Activated CD4-positive, alpha-beta T cell treated with anti-CD3 and anti-CD28 coated beads, Interleukin-2, amount 50 U/mL, for 48 hours (primary cell): ENCODE measurements at regions not wholly inside any gene's neighbourhood (a gene's known extent, or its start where the extent isn't known, plus 50 kb on each side); places are given as distances from the start of the nearest gene placed in this dataset.

Experiments used
- DNase-seq, 2 experiments: peaks; one replicate each; pipeline ENCODE4 v3.0.0-alpha.2; 2020

GRCh38 chr13:86976521-86977324, 694.4 kb upstream of the SLITRK5 start:
- DNase-seq: no peak

DNA sequence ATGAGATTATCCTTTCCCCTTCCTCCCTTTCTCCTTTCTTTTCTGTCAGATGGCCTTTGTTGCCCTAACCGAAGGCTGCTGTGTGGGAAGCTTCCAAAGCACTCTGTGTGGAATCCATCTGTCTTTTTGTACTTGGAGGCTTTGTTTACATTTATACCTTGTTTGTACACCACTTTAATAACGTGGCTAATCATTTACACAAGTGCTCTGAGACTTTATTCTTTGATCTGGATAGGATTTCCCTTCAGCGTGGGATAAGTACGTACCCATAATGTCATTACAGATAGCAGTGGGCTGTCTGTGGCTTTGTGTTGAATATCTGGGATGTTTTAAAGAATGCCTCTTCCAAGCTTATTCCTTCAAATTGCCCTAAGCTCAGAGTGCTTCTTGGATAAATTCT, 684.7 kb upstream of the SLITRK5 start:
- DNase-seq: no peak

- no peak for DNase-seq
Observed at GRCh38 chr13:86992251-86992650, 678.9 kb upstream of the SLITRK5 start.

DNA sequence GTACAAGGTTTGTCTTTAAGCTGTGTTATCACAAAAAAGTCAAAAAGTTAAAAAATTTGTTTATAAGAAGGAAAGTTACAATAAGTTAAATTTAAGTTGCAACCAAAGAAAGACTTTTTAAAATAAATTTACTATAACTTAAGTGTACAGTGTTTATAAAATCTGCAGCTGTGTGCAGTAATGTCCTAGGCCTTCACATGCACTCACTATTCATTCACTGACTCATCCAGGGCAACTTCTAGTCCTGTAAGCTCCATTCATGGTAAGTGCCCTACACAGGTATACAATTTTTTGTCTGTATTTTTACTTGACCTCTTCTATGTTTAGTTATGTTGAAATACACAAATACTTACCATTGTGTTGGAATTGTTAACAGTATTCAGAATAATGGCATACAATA, 667.9 kb upstream of the SLITRK5 start:
- DNase-seq: no peak

- DNase-seq: no peak
Observed at GRCh38 chr13:87005511-87005910, 665.7 kb upstream of the SLITRK5 start.

GRCh38 chr13:87035526-87035925, 635.6 kb upstream of the SLITRK5 start:
- no peak for DNase-seq

DNA sequence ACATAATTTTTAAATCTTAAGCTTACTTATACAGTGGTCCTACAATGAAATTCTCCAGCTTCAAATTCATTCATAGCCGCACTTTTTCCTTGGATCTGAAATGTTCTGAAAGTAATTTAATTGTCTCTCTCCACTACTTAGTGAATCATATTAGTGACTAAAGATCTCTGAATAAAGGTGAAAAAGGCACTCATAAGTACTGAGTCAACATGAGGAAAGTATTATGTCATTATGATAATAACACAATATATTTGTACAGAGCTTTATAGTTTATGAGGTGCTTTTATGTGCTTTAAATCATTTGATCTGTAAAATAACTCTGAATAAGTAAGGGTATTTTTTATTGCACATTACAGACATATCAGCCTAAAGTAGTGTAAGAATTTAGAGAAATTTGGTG, 628.2 kb upstream of the SLITRK5 start:
- DNase-seq: no peak

DNA sequence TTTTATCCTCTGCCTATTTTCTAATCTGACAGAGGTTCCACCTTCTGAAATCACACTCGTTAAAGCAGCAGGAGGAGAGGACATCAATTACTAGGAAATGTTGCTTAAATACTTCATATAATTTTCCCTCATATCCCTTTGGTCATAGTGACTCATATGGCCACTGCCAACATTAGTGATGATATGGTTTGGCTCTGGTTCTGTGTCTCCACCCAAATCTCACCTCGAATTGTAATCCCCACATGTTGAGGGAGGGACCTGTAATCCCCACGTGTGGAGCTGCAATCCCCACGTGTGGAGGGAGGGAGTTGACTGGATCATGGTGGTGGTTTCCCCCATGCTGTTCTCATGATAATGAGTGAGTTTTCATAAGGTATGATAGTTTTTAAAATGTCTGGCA, 618.4 kb upstream of the SLITRK5 start:
- DNase-seq: no peak

- DNase-seq: no peak
Observed at GRCh38 chr13:87057807-87058520, 613.2 kb upstream of the SLITRK5 start.

- DNase-seq: no peak
Observed at GRCh38 chr13:87058786-87059329, 612.3 kb upstream of the SLITRK5 start.

DNA sequence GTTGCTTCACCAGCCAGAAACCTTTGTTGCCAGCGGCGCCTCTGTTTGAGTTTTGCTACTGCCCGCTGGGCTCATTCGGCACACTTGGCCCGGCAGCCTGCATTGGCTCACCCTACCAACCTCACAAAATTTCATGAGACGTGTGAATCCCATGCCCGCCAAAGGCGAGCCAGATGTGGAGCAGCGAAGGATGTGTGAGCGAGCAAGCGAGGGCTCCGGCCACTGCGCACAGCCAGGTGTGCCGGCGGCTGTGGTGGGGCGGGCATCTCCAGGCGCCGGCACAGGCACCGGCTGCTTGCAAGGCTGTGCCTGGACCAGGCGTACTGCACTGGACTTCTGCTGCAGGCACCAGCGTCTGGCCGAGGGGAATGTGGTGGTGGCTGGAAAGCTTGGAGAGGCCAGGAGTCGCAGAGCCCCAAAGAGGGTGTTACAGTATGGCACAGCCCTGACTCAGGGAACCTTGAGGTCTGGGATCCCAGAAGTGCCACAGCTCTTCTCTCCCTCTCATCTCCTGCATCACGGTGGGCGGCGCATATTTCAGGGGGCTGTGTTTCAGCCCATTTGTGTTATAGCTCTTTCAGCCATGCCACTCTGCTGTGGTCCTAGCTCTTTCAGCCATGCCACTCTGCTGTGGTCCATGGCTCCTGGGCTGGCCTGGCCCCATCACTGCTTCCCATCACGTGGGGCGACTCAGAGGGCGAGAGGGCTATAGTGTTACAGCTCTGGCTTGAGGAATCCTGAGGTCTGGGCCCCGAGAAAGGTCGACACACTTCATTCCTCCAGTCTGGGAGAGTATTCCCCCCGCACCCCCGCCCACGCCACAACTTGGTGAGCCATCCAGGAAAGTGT, 592.0 kb upstream of the SLITRK5 start:
- no peak for DNase-seq

DNA sequence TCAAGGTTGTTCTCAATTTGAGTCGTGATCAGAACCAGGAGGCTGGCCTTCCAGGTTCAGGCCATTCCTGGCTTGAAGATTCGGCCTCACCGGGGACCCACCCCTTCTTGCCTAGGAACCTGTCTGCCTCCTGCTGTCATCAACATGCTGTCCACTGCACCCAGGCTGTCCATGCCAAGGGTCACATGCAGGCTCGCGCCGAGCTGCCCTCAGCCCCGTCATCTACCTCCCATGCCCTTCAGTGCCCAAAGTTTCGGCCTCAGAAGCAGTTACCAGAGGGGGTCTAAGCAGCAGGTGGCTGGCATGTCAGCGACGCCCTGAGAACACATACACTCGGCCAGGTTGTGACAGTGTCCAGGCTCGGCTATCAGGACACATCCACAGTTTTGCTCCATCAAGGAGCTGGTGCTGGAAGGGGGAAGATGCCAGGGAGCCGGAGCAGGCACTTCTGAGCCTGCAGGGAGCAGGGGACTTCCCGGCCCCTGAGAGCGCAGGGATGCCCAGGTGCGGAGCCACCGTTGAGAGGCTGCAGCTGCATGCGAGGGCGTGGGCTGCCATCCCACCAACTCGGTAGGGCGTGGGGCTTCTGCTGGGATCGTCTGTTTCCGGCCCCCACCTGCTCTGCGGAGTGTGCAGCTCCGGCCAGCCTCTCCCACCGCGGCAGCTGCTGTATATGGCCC, 590.9 kb upstream of the SLITRK5 start:
- DNase-seq: no peak

DNA sequence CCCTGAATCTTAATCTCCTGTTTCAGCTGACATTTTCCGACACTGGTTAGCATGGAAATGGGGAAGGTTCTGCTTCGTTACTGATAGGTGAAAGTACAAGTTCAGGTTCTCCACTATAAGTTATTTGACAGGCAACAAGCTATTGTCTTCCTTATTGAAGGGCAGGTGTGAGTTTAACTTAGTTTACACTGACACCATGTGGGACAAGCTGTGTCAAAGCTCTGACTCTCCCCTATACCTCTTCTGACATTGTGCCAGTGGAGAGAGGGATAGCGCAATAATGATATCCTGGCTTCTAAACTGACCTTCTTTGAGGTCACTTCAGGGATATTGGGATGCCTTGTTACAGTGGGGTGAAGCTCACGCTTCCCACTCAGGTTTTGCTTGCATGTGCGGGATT, 587.0 kb upstream of the SLITRK5 start:
- DNase-seq: no peak

DNA sequence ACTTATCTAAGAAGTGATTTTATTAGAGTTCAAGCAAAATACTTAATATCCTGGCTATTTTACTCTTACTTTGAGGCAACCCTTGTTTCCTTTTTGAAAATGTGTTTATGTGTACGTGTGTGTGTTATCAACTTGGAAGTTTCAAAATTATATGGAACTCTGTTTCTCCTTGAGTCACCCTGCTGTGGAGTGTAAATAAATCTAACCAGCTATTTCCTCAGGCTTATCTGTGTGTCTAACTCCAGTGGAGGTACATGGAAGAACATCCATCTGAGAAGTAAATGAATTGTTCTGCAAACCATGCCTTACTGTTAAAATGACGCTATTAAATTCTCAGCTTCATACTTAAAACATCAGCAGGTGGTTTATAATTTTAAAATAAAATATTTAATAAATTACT, 583.4 kb upstream of the SLITRK5 start:
- DNase-seq: no peak

DNA sequence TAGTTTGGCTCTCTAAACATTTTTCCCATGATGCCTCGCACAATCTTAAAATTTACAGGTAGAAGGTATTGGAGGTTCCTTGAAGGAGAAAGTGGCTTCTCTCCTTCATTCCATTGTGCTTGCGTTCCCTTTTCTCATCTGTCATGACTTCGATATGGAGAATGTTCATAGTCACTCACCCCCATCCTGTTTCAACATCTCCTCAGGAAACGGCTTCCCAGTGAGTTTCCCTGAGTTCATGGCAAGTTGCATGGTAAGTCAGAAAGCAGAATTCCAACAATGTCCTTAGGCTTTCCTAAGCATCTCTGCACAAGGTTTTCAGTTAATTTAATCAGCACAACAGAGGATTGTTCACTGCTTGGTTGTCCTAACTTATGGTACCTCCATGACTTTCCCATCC, 581.8 kb upstream of the SLITRK5 start:
- DNase-seq: no peak

GRCh38 chr13:87093399-87093798, 577.8 kb upstream of the SLITRK5 start:
- no peak for DNase-seq

- DNase-seq: no peak
Observed at GRCh38 chr13:87094646-87095045, 576.5 kb upstream of the SLITRK5 start.

DNA sequence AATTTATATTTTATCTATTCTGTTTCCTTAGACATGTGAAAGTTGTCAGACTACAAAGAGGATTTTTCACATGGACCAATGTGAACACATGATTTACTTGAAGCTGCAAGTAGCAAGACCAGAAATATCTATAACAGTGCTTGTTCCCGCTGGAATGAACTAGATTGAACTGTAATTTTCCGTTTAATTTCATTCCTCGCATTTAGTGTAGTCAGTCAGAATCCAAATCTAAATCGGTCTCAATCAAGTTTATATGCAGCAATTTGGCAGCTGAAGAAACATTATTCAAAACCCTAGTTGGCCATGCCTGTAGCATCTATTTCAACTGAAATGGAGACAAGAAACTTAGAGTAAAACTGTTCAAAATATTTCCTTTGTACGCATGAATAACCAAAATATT, 570.7 kb upstream of the SLITRK5 start:
- DNase-seq: no peak

DNA sequence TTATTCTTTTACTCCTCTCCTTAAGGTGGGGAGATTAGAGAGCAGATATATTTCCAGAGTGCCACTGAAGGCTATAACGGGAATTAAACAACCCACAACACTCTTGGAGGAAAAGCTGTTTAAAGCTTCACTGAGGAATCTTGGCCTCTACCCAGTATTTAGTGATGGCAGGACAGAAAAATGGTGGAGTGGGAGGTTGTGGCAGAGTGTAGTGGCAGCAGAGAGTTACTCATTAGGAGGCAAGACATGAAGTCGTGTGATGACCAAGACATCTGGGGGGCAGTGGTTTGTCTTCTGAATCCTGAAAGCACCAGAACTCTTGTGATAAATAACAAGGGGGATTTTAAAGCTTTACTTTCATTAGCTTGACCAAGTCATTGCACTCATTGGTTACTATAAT, 563.5 kb upstream of the SLITRK5 start:
- DNase-seq: no peak

GRCh38 chr13:87120476-87120875, 550.7 kb upstream of the SLITRK5 start:
- DNase-seq: no peak

DNA sequence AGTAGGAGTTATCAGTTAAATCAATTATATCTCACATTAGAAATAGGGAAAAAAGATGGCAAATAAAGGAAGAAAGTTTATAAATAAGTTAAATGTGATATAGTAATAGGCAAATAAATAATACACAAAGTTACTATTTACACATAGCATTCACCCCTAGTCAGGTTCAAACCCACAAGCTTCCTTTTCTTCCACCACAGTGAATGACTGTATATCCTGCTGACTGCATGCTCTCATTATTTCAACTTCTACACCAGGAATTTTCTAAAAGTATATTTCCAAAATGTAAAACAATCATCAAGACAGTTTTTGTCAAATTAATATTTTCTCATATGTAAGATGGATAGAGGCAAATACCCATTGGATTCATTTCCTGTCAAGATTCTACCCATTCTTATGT, 548.6 kb upstream of the SLITRK5 start:
- no peak for DNase-seq

- no peak for DNase-seq
Observed at GRCh38 chr13:87123987-87124784, 547.0 kb upstream of the SLITRK5 start.
